T-helper 17 cell (primary cell): ENCODE measurements at regions not wholly inside any gene's neighbourhood (a gene's known extent, or its start where the extent isn't known, plus 50 kb on each side); places are given as distances from the start of the nearest gene placed in this dataset.

Experiments
- ATAC-seq: fragments of 150-1000 bp; cut with Tn5 transposase; 2 replicates; pipeline ENCODE4 v1.10.0; 2021; ENCODE audit warnings: mild to moderate bottlenecking, moderate library complexity
- DNase-seq, 3 donors: peaks; one replicate each; pipeline versions ENCODE4 v3.0.0 to v3.0.0-alpha.2; 2020 to 2021
- H3K9me3 ChIP-seq: one replicate; pipeline ENCODE4 v1.7.0; 2013; ENCODE audit warnings: low read length, mild to moderate bottlenecking; ENCODE audit not compliant: control insufficient read depth, poor library complexity, severe bottlenecking
- H3K27ac Mint-ChIP-seq: one replicate; pipeline ENCODE4 v1.8.0; 2022; ENCODE audit warnings: mild to moderate bottlenecking, moderate library complexity, mixed read lengths
- H3K27me3 Mint-ChIP-seq: one replicate; pipeline ENCODE4 v1.8.0; 2022; ENCODE audit warnings: mixed read lengths
- H3K36me3 Mint-ChIP-seq: one replicate; pipeline ENCODE4 v1.8.0; 2022; ENCODE audit warnings: low read depth, mixed read lengths
- H3K4me1 Mint-ChIP-seq: one replicate; pipeline ENCODE4 v1.8.0; 2022; ENCODE audit warnings: mild to moderate bottlenecking, mixed read lengths
- H3K4me3 Mint-ChIP-seq: one replicate; pipeline ENCODE4 v1.8.0; 2022; ENCODE audit warnings: mild to moderate bottlenecking, moderate library complexity, mixed read lengths

DNA sequence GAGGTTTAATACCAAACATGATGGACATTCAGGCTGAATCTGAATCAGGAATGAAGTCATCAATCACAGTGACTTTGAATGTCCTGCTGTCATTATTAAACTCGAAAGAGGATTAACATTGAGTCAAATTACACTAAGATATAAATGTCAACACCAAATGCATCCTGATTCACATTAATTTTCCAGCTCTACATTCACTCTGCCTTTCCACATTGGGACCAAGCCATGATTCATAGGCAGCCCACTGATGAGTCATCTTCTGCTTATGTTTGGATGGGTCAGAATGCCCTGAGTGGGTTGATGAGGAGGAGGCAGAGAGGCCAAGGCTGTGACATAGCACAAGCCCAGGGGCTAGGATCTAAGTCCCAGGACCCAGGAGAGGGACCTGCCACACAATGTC, 247.6 kb upstream of the RPS6KA3 start:
- H3K4me1 Mint-ChIP-seq: no peaks in the 10 kb centered on the region
- DNase-seq: no peak

GRCh38 chrX:20513185-20513584, 246.5 kb upstream of the RPS6KA3 start:
- Mint-ChIP-seq H3K27ac (no peak overlapping the region), H3K27me3 (no peaks in the 10 kb centered on the region), H3K4me3 (no peak overlapping the region), H3K4me1 (no peaks in the 10 kb centered on the region), H3K36me3 (peaks cover 2% of the 10 kb centered on the region)
- H3K9me3 ChIP-seq: no peaks in the 10 kb centered on the region
- ATAC-seq (no peak), DNase-seq (no peak)

More for the DNA sequence above, 247.6 kb upstream of the RPS6KA3 start:
- no peak overlapping the region for H3K4me3 Mint-ChIP-seq
- no peak for ATAC-seq
- no peaks in the 10 kb centered on the region for H3K9me3 ChIP-seq
- H3K36me3 Mint-ChIP-seq: no peaks in the 10 kb centered on the region
- peaks cover 2% of the 10 kb centered on the region for H3K27me3 Mint-ChIP-seq
- no peak overlapping the region for H3K27ac Mint-ChIP-seq

- H3K4me1 Mint-ChIP-seq: no peaks in the 10 kb centered on the region
- ATAC-seq (no peak), DNase-seq (no peak)
- H3K27me3 Mint-ChIP-seq: no peaks in the 10 kb centered on the region
- peaks cover 2% of the 10 kb centered on the region for H3K36me3 Mint-ChIP-seq
- H3K4me3 Mint-ChIP-seq: no peak overlapping the region
- no peaks in the 10 kb centered on the region for H3K9me3 ChIP-seq
- H3K27ac Mint-ChIP-seq: no peak overlapping the region
Measured at GRCh38 chrX:20511792-20512191, 245.1 kb upstream of the RPS6KA3 start.

DNA sequence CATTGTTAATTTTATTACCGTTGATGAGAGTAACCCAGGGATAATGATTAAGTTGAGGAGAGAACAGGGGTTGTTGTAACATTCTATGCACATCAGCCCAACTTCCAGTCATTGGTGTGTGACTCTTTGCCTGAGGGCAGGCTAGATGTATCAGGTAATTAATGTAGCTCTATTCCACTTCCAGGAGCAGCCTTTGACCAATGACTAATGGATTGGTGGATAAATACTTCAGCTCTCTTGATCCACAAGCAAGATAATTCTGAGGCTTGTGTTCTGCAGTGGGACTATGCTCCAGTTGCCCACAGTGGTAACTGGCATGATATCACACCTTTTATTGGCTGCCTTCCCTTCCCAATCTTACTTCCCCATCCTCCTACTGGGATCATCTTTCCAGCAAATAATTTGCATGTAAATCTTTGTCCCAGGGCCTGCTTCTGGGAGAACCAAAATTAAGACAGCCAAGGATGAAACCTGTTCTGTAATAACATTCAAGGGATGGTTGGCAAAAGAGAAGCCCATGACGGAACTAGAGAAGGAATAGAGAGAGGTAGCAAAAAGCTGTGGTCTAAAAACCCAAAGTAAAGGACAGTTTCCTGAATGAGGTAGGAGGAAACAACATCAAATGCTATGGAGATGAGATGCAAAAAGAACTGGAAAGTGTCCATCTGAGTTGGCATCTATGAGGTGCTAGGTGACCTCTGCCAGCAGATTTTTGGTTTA, 241.4 kb upstream of the RPS6KA3 start:
- no peak overlapping the region for H3K4me3 Mint-ChIP-seq
- DNase-seq (no peak), ATAC-seq (no peak)
- no peaks in the 10 kb centered on the region for H3K4me1 Mint-ChIP-seq
- H3K27me3 Mint-ChIP-seq: no peaks in the 10 kb centered on the region
- H3K36me3 Mint-ChIP-seq: peaks cover 2% of the 10 kb centered on the region
- H3K9me3 ChIP-seq: no peaks in the 10 kb centered on the region
- no peak overlapping the region for H3K27ac Mint-ChIP-seq

- Mint-ChIP-seq H3K4me3 (no peak overlapping the region), H3K36me3 (peaks cover 2% of the 10 kb centered on the region), H3K27me3 (no peaks in the 10 kb centered on the region), H3K4me1 (no peaks in the 10 kb centered on the region), H3K27ac (no peak overlapping the region)
- no peaks in the 10 kb centered on the region for H3K9me3 ChIP-seq
- no peak for DNase-seq
- no peak for ATAC-seq
Measured at GRCh38 chrX:20506739-20507138, 240.0 kb upstream of the RPS6KA3 start.

- H3K4me3 Mint-ChIP-seq: no peak overlapping the region
- H3K36me3 Mint-ChIP-seq: no peaks in the 10 kb centered on the region
- H3K27me3 Mint-ChIP-seq: no peaks in the 10 kb centered on the region
- ATAC-seq (no peak), DNase-seq (no peak)
- H3K9me3 ChIP-seq: no peaks in the 10 kb centered on the region
- no peak overlapping the region for H3K27ac Mint-ChIP-seq
- peaks cover 11% of the 10 kb centered on the region for H3K4me1 Mint-ChIP-seq
Measured at GRCh38 chrX:20500949-20501348, 234.2 kb upstream of the RPS6KA3 start.

DNA sequence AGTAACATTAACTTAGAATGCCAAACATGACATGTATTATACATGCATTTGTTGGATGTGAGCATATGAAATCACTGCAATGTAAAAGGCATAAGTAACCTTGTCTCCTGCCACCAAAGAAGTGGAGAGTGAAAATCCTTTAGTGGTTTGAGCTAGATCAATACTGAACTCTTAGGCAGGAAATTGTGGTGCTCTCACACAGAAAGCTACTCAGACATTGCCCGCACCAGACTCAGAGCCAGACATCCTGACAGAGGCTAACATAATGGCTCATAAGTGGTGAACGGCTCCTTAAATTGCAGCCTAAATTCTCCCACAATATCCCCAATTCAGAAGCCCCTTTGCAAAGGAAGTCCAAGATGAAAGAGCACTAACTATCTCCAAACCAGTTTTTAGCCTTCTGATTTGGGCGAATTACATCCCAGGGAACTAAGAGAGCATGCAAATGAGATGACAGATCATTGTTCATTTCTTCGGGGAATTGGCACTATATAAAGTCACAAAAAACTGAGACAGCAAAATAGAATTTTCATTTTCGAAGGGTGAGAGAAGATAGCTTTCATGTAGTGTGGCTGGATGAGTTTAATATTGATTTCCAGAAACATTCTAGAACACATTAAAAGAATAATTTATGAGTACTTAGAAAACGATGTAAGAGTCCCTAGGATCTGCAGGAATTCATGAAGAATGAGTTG, 233.6 kb upstream of the RPS6KA3 start:
- no peaks in the 10 kb centered on the region for H3K36me3 Mint-ChIP-seq
- peak overlapping the region; percentile 63 for H3K27ac Mint-ChIP-seq
- H3K4me3 Mint-ChIP-seq: peak overlapping the region; percentile 45

GRCh38 chrX:20499763-20500162, 233.1 kb upstream of the RPS6KA3 start:
- Mint-ChIP-seq H3K36me3 (no peaks in the 10 kb centered on the region), H3K27me3 (no peaks in the 10 kb centered on the region), H3K4me3 (no peak overlapping the region), H3K27ac (peak overlapping the region; percentile 63), H3K4me1 (peaks cover 11% of the 10 kb centered on the region)
- no peak for DNase-seq
- peak; percentile 16 for ATAC-seq
- H3K9me3 ChIP-seq: no peaks in the 10 kb centered on the region

More for the DNA sequence above, 233.6 kb upstream of the RPS6KA3 start:
- H3K4me1 Mint-ChIP-seq: peaks cover 11% of the 10 kb centered on the region
- no peaks in the 10 kb centered on the region for H3K9me3 ChIP-seq
- ATAC-seq (peak; percentile 77), DNase-seq (no peak)
- no peaks in the 10 kb centered on the region for H3K27me3 Mint-ChIP-seq

DNA sequence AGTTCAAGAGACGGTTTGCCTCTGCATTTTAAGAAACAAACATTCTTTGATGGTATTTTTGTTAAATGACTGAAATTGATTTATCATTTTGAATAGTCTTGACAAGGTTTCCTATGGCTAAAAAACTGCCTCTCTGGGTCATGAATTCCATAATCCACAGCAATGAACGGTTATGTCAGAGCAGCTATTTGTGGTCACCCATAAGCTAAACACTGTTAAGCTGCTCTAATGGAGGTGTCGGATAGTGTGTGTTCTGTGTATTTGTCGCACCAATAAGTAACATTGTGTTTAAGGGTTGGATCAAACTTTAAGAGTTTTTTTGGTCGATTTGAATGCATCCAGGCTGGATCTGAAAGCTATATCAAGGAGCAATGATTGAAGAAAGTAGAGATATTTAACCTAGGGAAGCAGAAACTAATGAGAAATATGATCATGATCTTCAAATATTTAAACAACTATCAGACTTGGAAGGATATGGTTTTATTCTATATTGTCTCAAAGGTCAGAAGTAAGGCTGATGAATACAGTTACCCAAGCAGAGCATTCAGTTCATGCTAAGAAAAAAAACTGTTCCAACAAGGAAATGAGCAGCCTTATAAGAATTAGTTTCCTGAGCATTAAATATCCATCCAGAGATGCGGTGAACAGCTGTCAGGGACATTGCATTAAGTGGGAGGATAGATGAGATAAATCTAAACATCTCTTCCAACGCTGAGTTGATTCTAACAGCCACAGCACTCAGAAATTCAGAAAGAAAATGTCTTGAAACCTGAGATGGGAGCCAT, 232.3 kb upstream of the RPS6KA3 start:
- ATAC-seq (no peak), DNase-seq (no peak)
- Mint-ChIP-seq H3K27me3 (no peaks in the 10 kb centered on the region), H3K4me1 (peaks cover 11% of the 10 kb centered on the region), H3K27ac (no peak overlapping the region), H3K4me3 (no peak overlapping the region), H3K36me3 (no peaks in the 10 kb centered on the region)
- H3K9me3 ChIP-seq: no peaks in the 10 kb centered on the region

DNA sequence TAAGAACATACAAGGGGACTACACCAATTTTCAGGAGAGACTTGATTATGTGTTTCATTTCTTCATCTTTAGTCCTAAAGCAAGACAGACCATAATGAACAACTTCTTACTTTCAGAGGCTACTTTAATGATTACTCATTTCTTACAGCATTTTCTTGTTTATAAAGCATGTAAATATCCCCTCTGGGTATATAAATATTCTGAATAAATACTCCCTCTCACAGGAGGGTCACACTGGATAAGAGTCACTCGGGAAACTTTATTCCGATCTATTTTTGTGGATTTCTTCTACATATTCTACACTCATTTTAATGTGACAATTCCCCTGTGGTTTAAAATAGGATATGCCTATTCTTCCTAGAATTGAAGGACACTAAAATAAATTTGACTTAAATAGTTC, 228.9 kb upstream of the RPS6KA3 start:
- no peak overlapping the region for H3K27ac Mint-ChIP-seq
- H3K27me3 Mint-ChIP-seq: no peaks in the 10 kb centered on the region
- H3K4me3 Mint-ChIP-seq: no peak overlapping the region
- DNase-seq (no peak), ATAC-seq (no peak)
- no peaks in the 10 kb centered on the region for H3K36me3 Mint-ChIP-seq
- H3K9me3 ChIP-seq: no peaks in the 10 kb centered on the region
- H3K4me1 Mint-ChIP-seq: peaks cover 7% of the 10 kb centered on the region

DNA sequence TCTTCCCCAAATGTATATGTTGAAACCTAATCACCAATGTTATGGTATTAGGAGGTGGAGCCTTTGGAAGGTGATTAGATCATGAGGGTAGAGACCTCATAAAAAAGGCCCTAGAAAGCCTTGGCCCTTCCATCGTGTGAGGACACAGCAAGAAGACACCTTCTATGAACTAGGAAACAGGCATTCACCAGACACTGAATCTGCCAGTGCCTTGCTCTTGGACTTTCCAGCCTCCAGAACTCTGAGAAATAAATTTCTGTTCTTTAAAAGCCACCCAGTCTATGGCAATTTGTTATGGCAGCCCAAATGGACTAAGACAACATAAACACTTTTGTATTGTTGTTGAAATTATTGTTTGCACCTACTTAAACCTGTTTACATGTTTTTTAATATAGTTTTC, 221.8 kb upstream of the RPS6KA3 start:
- Mint-ChIP-seq H3K4me1 (no peaks in the 10 kb centered on the region), H3K4me3 (no peak overlapping the region), H3K27me3 (no peaks in the 10 kb centered on the region), H3K27ac (no peak overlapping the region), H3K36me3 (no peaks in the 10 kb centered on the region)
- ATAC-seq: no peak
- DNase-seq: no peak
- H3K9me3 ChIP-seq: no peaks in the 10 kb centered on the region

- H3K4me3 Mint-ChIP-seq: no peak overlapping the region
Measured at GRCh38 chrX:20487227-20487626, 220.5 kb upstream of the RPS6KA3 start.

DNA sequence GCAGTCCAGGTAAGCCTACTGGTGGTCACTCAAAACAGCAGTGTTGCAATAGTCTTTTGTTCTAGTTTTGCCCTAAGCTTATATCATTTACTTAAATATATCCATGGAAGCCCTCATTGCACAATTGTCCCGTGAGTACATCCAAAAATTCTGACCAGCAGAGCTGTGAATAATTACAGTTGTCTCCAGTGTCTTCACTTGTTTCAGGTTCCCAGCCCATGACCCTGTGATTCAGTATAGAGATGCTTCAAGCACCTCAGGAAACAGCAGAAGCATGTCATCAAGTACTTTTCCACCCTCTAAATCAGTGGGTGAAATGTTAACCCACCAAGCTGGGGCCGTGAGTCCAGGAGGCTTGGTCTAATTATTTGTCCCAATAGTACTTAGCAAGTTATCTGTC, 214.9 kb upstream of the RPS6KA3 start:
- no peaks in the 10 kb centered on the region for H3K4me1 Mint-ChIP-seq
- ATAC-seq: no peak

More at GRCh38 chrX:20487227-20487626, 220.5 kb upstream of the RPS6KA3 start:
- H3K27me3 Mint-ChIP-seq: no peaks in the 10 kb centered on the region
- no peak for ATAC-seq
- H3K9me3 ChIP-seq: no peaks in the 10 kb centered on the region
- no peaks in the 10 kb centered on the region for H3K36me3 Mint-ChIP-seq
- no peak overlapping the region for H3K27ac Mint-ChIP-seq
- no peaks in the 10 kb centered on the region for H3K4me1 Mint-ChIP-seq
- no peak for DNase-seq

More for the DNA sequence above, 214.9 kb upstream of the RPS6KA3 start:
- Mint-ChIP-seq H3K27ac (no peak overlapping the region), H3K36me3 (no peaks in the 10 kb centered on the region), H3K4me3 (no peak overlapping the region), H3K27me3 (peaks cover 9% of the 10 kb centered on the region)
- no peak for DNase-seq
- H3K9me3 ChIP-seq: no peaks in the 10 kb centered on the region
